HEK293 (cell line): ENCODE measurements at regions not wholly inside any gene's neighbourhood (a gene's known extent, or its start where the extent isn't known, plus 50 kb on each side); places are given as distances from the start of the nearest gene placed in this dataset.

Experiments used
- CTCF ChIA-PET: fragments of 350-600 bp; formaldehyde crosslinking; extraction: SDS; loops from one replicate; lab custom pipeline; 2021; ENCODE audit warnings: antibody characterized with exemption; lab: Yijun Ruan, JAX
- POLR2A ChIA-PET: fragments of 300-600 bp; formaldehyde crosslinking; extraction: SDS; loops from one replicate; lab custom pipeline; 2020; ENCODE audit warnings: antibody characterized with exemption, inconsistent platforms; lab: Yijun Ruan, JAX
- H3K27ac ChIP-seq: fragments of 200-500 bp; sonication (Bioruptor generic); 2 replicates; pipeline ENCODE4 v1.5.1; 2014; ENCODE audit warnings: low read depth, low read length, control low read depth, inconsistent platforms; ENCODE audit errors: extremely low read depth
- H3K36me3 ChIP-seq, 2 experiments: fragments of 200-500 bp in 1 of 2; sonication (Bioruptor generic) in 1 of 2; 1 replicate in 1 of 2; 2 replicates in 1 of 2; pipeline ENCODE4 v1.5.1; 2014 to 2017; ENCODE audit warnings: inconsistent platforms in 2 of 2, low read length in 2 of 2; ENCODE audit not compliant: control insufficient read depth in 2 of 2, insufficient read depth in 1 of 2
- H3K4me1 ChIP-seq: fragments of 200-500 bp; sonication (Bioruptor generic); 2 replicates; pipeline ENCODE4 v1.5.1; 2014; ENCODE audit warnings: mild to moderate bottlenecking, low read length, inconsistent platforms; ENCODE audit not compliant: control insufficient read depth, insufficient read depth
- H3K4me3 ChIP-seq: 2 replicates; pipeline ENCODE4 v1.5.1; 2011; ENCODE audit warnings: low read depth, mild to moderate bottlenecking, control low read depth, low read length, moderate library complexity
- H3K9me3 ChIP-seq: fragments of 200-500 bp; sonication (Bioruptor generic); 2 replicates; pipeline ENCODE4 v1.5.1; 2014; ENCODE audit warnings: low read depth, low read length, inconsistent platforms; ENCODE audit not compliant: control insufficient read depth, insufficient read depth
- BCL11A ChIP-seq: fragments of 450-650 bp; formaldehyde crosslinking; IDR thresholded peaks from 2 replicates; pipeline ENCODE4 v1.5.1; 2016; ENCODE audit warnings: low read depth, missing biosample characterization, missing genetic modification characterization
- BCL6B ChIP-seq: fragments of 450-650 bp; formaldehyde crosslinking; IDR thresholded peaks from 2 replicates; pipeline ENCODE4 v1.5.1; 2017; ENCODE audit warnings: missing biosample characterization, missing genetic modification characterization
- INSM2 ChIP-seq: fragments of 450-650 bp; formaldehyde crosslinking; IDR thresholded peaks from 2 replicates; pipeline ENCODE4 v1.5.1; 2016; ENCODE audit warnings: missing biosample characterization, missing genetic modification characterization
- KLF7 ChIP-seq: fragments of 450-650 bp; formaldehyde crosslinking; IDR thresholded peaks from 2 replicates; pipeline ENCODE4 v1.5.1; 2016; ENCODE audit warnings: missing biosample characterization, missing genetic modification characterization, borderline replicate concordance
- MYNN ChIP-seq: fragments of 450-650 bp; formaldehyde crosslinking; IDR thresholded peaks from 2 replicates; pipeline ENCODE4 v1.5.1; 2016; ENCODE audit warnings: missing biosample characterization, missing genetic modification characterization, borderline replicate concordance
- SALL2 ChIP-seq: fragments of 450-650 bp; formaldehyde crosslinking; IDR thresholded peaks from 2 replicates; pipeline ENCODE4 v1.5.0; 2017; ENCODE audit warnings: missing biosample characterization, mild to moderate bottlenecking, missing genetic modification characterization, borderline replicate concordance
- SP2 ChIP-seq: fragments of 450-650 bp; formaldehyde crosslinking; IDR thresholded peaks from 2 replicates; pipeline ENCODE4 v1.5.1; 2016; ENCODE audit warnings: missing biosample characterization, missing genetic modification characterization
- YY1 ChIP-seq: fragments of 450-650 bp; formaldehyde crosslinking; IDR thresholded peaks from 2 replicates; pipeline ENCODE4 v1.5.1; 2018; ENCODE audit warnings: missing biosample characterization, missing genetic modification characterization
- ZBTB48 ChIP-seq: fragments of 450-650 bp; formaldehyde crosslinking; IDR thresholded peaks from 2 replicates; pipeline ENCODE4 v1.5.1; 2016; ENCODE audit warnings: missing biosample characterization, missing genetic modification characterization
- ZBTB6 ChIP-seq: fragments of 450-650 bp; formaldehyde crosslinking; IDR thresholded peaks from 2 replicates; pipeline ENCODE4 v1.5.1; 2017; ENCODE audit warnings: missing biosample characterization, missing genetic modification characterization
- ZFP3 ChIP-seq: fragments of 450-650 bp; formaldehyde crosslinking; IDR thresholded peaks from 2 replicates; pipeline ENCODE4 v1.5.1; 2016; ENCODE audit warnings: low read depth, missing biosample characterization, missing genetic modification characterization
- ZNF112 ChIP-seq: fragments of 450-650 bp; formaldehyde crosslinking; IDR thresholded peaks from 2 replicates; pipeline ENCODE4 v1.5.0; 2017; ENCODE audit warnings: missing biosample characterization, missing genetic modification characterization
- ZNF184 ChIP-seq: fragments of 450-650 bp; IDR thresholded peaks from 2 replicates; pipeline ENCODE4 v1.5.1; 2018; ENCODE audit warnings: missing biosample characterization, mild to moderate bottlenecking, missing genetic modification characterization
- ZNF362 ChIP-seq: fragments of 450-650 bp; formaldehyde crosslinking; IDR thresholded peaks from 2 replicates; pipeline ENCODE4 v1.5.1; 2016; ENCODE audit warnings: missing biosample characterization, missing genetic modification characterization
- ZNF366 ChIP-seq: fragments of 450-650 bp; formaldehyde crosslinking; conservative IDR thresholded peaks from 2 replicates; pipeline ENCODE4 v1.5.1; 2016; ENCODE audit warnings: missing biosample characterization, missing genetic modification characterization
- ZNF530 ChIP-seq: fragments of 450-650 bp; formaldehyde crosslinking; IDR thresholded peaks from 2 replicates; pipeline ENCODE4 v1.5.1; 2016; ENCODE audit warnings: low read depth, missing biosample characterization, missing genetic modification characterization
- ZNF600 ChIP-seq: fragments of 450-650 bp; formaldehyde crosslinking; IDR thresholded peaks from 2 replicates; pipeline ENCODE4 v1.5.1; 2016; ENCODE audit warnings: missing biosample characterization, missing genetic modification characterization
- ZNF623 ChIP-seq: fragments of 450-650 bp; formaldehyde crosslinking; IDR thresholded peaks from 2 replicates; pipeline ENCODE4 v1.5.1; 2016; ENCODE audit warnings: missing biosample characterization, missing genetic modification characterization
- ZNF670 ChIP-seq: fragments of 450-650 bp; formaldehyde crosslinking; IDR thresholded peaks from 2 replicates; pipeline ENCODE4 v1.5.1; 2016; ENCODE audit warnings: missing biosample characterization, missing genetic modification characterization, low read depth
- ZNF747 ChIP-seq: fragments of 450-650 bp; formaldehyde crosslinking; IDR thresholded peaks from 2 replicates; pipeline ENCODE4 v1.5.1; 2016; ENCODE audit warnings: missing biosample characterization, missing genetic modification characterization
- ZNF837 ChIP-seq: fragments of 450-650 bp; formaldehyde crosslinking; IDR thresholded peaks from 2 replicates; pipeline ENCODE4 v1.5.1; 2016; ENCODE audit warnings: missing biosample characterization, missing genetic modification characterization
- ZSCAN16 ChIP-seq: fragments of 450-650 bp; formaldehyde crosslinking; IDR thresholded peaks from 2 replicates; pipeline ENCODE4 v1.5.1; 2016; ENCODE audit warnings: missing biosample characterization, missing genetic modification characterization
- ZSCAN18 ChIP-seq: fragments of 450-650 bp; formaldehyde crosslinking; IDR thresholded peaks from 2 replicates; pipeline ENCODE4 v1.5.1; 2016; ENCODE audit warnings: missing biosample characterization, missing genetic modification characterization
- ZSCAN5A ChIP-seq: fragments of 450-650 bp; formaldehyde crosslinking; IDR thresholded peaks from 2 replicates; pipeline ENCODE4 v1.5.1; 2016; ENCODE audit warnings: missing biosample characterization, missing genetic modification characterization

- ChIA-PET CTCF (no interaction called here), POLR2A (no interaction called here)
- H3K4me3 ChIP-seq: no peak overlapping the region
- no peak for TF ChIP-seq YY1
- no peak for TF ChIP-seq ZNF530 (tag by site-specific recombination)
- no peak for TF ChIP-seq SALL2 (tag by site-specific recombination)
- no peak for TF ChIP-seq ZSCAN18
- TF ChIP-seq ZNF670 (tag by site-specific recombination): no peak
- TF ChIP-seq ZNF600 (tag by site-specific recombination): no peak
- no peak for TF ChIP-seq ZSCAN5A (tag by site-specific recombination)
- TF ChIP-seq MYNN: no peak
- TF ChIP-seq ZBTB6 (tag by site-specific recombination): no peak
- TF ChIP-seq ZBTB48 (tag by site-specific recombination): no peak
- no peak for TF ChIP-seq ZNF837 (tag by site-specific recombination)
- H3K4me1 ChIP-seq: peaks cover 3% of the 10 kb centered on the region; the same call in 1 of the 2 replicates
- H3K9me3 ChIP-seq: no peaks in the 10 kb centered on the region
- H3K27ac ChIP-seq: no peak overlapping the region
- no peaks in the 10 kb centered on the region for H3K36me3 ChIP-seq
Measured at GRCh38 chr2:215687149-215688031, 251.5 kb upstream of the FN1 start.

GRCh38 chr2:215685238-215685990 lies 249.5 kb upstream of the FN1 start:
- ChIA-PET POLR2A (no interaction called here), CTCF (no interaction called here)
- Histone ChIP-seq H3K27ac (no peak overlapping the region), H3K4me3 (no peak overlapping the region), H3K9me3 (no peaks in the 10 kb centered on the region), H3K4me1 (peaks cover 3% of the 10 kb centered on the region; the same call in 1 of the 2 replicates)
- no peak for TF ChIP-seq ZFP3 (tag by site-specific recombination)
- no peak for TF ChIP-seq BCL6B (tag by site-specific recombination)
- no peak for TF ChIP-seq ZSCAN16 (tag by site-specific recombination)
- TF ChIP-seq SP2 (tag by site-specific recombination): no peak
- TF ChIP-seq ZNF623: no peak
- no peak for TF ChIP-seq ZNF112 (tag by site-specific recombination)
- no peak for TF ChIP-seq BCL11A
- TF ChIP-seq ZNF362: no peak
- no peak for TF ChIP-seq ZNF366 (tag by site-specific recombination)
- no peak for TF ChIP-seq ZNF747 (tag by site-specific recombination)
- TF ChIP-seq KLF7 (tag by site-specific recombination): no peak
- no peak for TF ChIP-seq INSM2 (tag by site-specific recombination)
- no peak for TF ChIP-seq ZNF184 (tag by site-specific recombination)
- TF ChIP-seq, all 188 proteins: peak for 0
- no peaks in the 10 kb centered on the region for H3K36me3 ChIP-seq
